MCF 10A (cell line): ENCODE measurements at regions not wholly inside any gene's neighbourhood (a gene's known extent, or its start where the extent isn't known, plus 50 kb on each side); places are given as distances from the start of the nearest gene placed in this dataset.

Experiments
- BruUV-seq: library from RNA; stranded (reverse); fragments of 400-500 nt; replicated peaks from 2 replicates; lab custom pipeline; 2021; lab: Mats Ljungman, UMichigan
- CTCF ChIA-PET: fragments of 300-600 bp; sonication (Branson Sonifier 250); formaldehyde crosslinking; extraction: SDS; loops from one replicate; lab custom pipeline; 2021; ENCODE audit warnings: antibody characterized with exemption, inconsistent platforms; lab: Yijun Ruan, JAX
- POLR2A ChIA-PET: fragments of 300-600, 350-650 bp; sonication (Branson Sonifier 250); formaldehyde crosslinking; extraction: SDS; loops from one replicate; lab custom pipeline; 2020; ENCODE audit warnings: antibody characterized with exemption, inconsistent platforms; lab: Yijun Ruan, JAX
- DNase-seq: peaks from one replicate; pipeline ENCODE4 v3.0.0-alpha.2; 2018; ENCODE audit not compliant: unreplicated experiment
- H3K27ac Mint-ChIP-seq: one replicate; pipeline ENCODE4 v1.8.0; 2022; ENCODE audit warnings: mild to moderate bottlenecking, low read depth, mixed read lengths; ENCODE audit not compliant: unreplicated experiment
- H3K27me3 Mint-ChIP-seq: one replicate; pipeline ENCODE4 v1.8.0; 2022; ENCODE audit warnings: mixed read lengths; ENCODE audit not compliant: insufficient read depth, unreplicated experiment
- H3K36me3 Mint-ChIP-seq: one replicate; pipeline ENCODE4 v1.8.0; 2022; ENCODE audit warnings: mild to moderate bottlenecking, moderate library complexity, mixed read lengths; ENCODE audit not compliant: insufficient read depth, unreplicated experiment
- H3K4me1 Mint-ChIP-seq: one replicate; pipeline ENCODE4 v1.8.0; 2022; ENCODE audit warnings: mixed read lengths; ENCODE audit not compliant: insufficient read depth, unreplicated experiment
- H3K4me3 Mint-ChIP-seq: one replicate; pipeline ENCODE4 v1.8.0; 2022; ENCODE audit warnings: mild to moderate bottlenecking, moderate library complexity, mixed read lengths; ENCODE audit not compliant: unreplicated experiment
- H3K9me3 Mint-ChIP-seq: one replicate; pipeline ENCODE4 v1.8.0; 2022; ENCODE audit warnings: mixed read lengths; ENCODE audit not compliant: unreplicated experiment
- CTCF ChIP-seq: fragments of 200-600 bp; IDR thresholded peaks from one replicate; pipeline ENCODE4 v1.8.0; 2022; ENCODE audit warnings: antibody characterized with exemption, mild to moderate bottlenecking; ENCODE audit not compliant: unreplicated experiment
- intact Hi-C: fragments of 100-400 bp; cut with micrococcal nuclease; formaldehyde crosslinking; loops from 2 replicates; pipeline ENCODE4 v1.14.1; 2022

- no peaks in the 10 kb centered on the region for H3K27me3 Mint-ChIP-seq
Measured at GRCh38 chr4:167645358-167645757, 411.1 kb upstream of the SPOCK3 start.

DNA sequence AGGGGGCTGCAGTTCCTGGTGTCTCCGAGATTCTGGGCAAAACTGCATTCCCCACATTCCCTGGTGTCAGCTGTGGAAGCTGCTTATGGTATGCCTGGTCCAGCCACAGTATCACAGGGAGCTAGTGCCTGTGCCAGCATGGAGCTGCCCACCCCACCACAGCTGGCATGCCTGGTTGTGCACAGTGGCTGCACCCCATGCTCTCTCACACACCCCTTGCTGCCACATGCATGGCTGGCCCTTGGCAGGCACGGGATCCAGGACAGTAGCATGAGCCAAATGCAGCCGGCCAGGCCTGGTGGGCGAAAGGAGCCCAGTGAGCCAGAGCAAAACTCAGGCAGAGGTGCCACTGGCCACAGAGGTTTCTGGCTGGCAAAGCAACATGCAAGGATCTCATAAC, 418.0 kb upstream of the SPOCK3 start:
- Mint-ChIP-seq H3K9me3 (peaks cover 9% of the 10 kb centered on the region), H3K4me1 (no peaks in the 10 kb centered on the region), H3K36me3 (peaks cover 7% of the 10 kb centered on the region), H3K27me3 (no peaks in the 10 kb centered on the region), H3K27ac (no peak overlapping the region), H3K4me3 (no peak overlapping the region)
- BruUV-seq, result no TSS peak
- intact Hi-C loops, result no loop called here
- POLR2A ChIA-PET, result no interaction called here
- no peak for DNase-seq
- CTCF ChIA-PET, result interaction anchor here (0.5 to 1.3 kb wide), 4 partner anchors 29 to 249 kb away, joined by 3 to 4 read pairs (median 3); no protein-coding TSS in a partner anchor
- no peak for TF ChIP-seq CTCF

More at GRCh38 chr4:167645358-167645757, 411.1 kb upstream of the SPOCK3 start:
- Mint-ChIP-seq H3K4me1 (no peaks in the 10 kb centered on the region), H3K27ac (no peak overlapping the region), H3K36me3 (no peaks in the 10 kb centered on the region), H3K9me3 (no peaks in the 10 kb centered on the region), H3K4me3 (no peak overlapping the region)
- intact Hi-C loops, result no loop called here
- no peak for TF ChIP-seq CTCF
- ChIA-PET CTCF (no interaction called here), POLR2A (no interaction called here)
- no peak for DNase-seq
- BruUV-seq, result no TSS peak

- H3K4me3 Mint-ChIP-seq, result no peak overlapping the region
- intact Hi-C loops, result no loop called here
- H3K27me3 Mint-ChIP-seq, result no peaks in the 10 kb centered on the region
- H3K4me1 Mint-ChIP-seq, result no peaks in the 10 kb centered on the region
- ChIA-PET CTCF (interaction anchor here (1.1 kb wide), 1 partner anchor 113 kb away, joined by 3 read pairs; no protein-coding TSS in a partner anchor), POLR2A (interaction anchor here (0.7 kb wide), 1 partner anchor 1120 kb away, joined by 3 read pairs; no protein-coding TSS in a partner anchor)
- no peak overlapping the region for H3K27ac Mint-ChIP-seq
- no peaks in the 10 kb centered on the region for H3K36me3 Mint-ChIP-seq
- DNase-seq, result no peak
- H3K9me3 Mint-ChIP-seq, result no peaks in the 10 kb centered on the region
- TF ChIP-seq CTCF, result no peak
- BruUV-seq, result no TSS peak
Measured at GRCh38 chr4:167688660-167689142, 403.6 kb upstream of the ANXA10 start.

DNA sequence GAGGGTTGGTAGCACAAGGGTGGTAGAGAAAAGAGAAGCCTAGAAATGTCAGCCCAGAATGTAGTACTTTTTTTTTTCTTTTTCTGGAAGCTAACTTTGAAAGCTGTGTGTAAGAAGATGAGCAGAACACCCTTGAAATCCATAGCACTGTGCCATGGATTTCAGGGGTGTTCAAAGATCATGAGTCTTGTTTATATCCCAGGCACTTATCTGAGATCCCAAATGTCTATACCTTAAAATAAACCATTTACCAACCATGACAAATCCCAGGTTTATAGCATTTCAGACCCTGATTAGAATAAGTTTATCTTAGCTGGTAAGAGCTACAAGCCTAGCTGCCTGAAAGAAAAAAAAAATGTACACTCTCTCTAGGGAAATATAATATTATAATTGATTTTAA, 389.9 kb upstream of the ANXA10 start:
- ChIA-PET CTCF (interaction anchor here (0.6 kb wide), 1 partner anchor 296 kb away, joined by 3 read pairs; no protein-coding TSS in a partner anchor), POLR2A (no interaction called here)
- Mint-ChIP-seq H3K27ac (no peak overlapping the region), H3K27me3 (no peaks in the 10 kb centered on the region), H3K36me3 (no peaks in the 10 kb centered on the region), H3K9me3 (no peaks in the 10 kb centered on the region), H3K4me3 (no peak overlapping the region), H3K4me1 (no peaks in the 10 kb centered on the region)
- BruUV-seq, result no TSS peak
- DNase-seq, result no peak
- intact Hi-C loops, result no loop called here
- TF ChIP-seq CTCF, result no peak
